Karpas-422 (cell line): ENCODE measurements at regions not wholly inside any gene's neighbourhood (a gene's known extent, or its start where the extent isn't known, plus 50 kb on each side); places are given as distances from the start of the nearest gene placed in this dataset.

ENCODE experiments used
- DNase-seq: peaks from one replicate; pipeline ENCODE4 v3.0.0-alpha.2; 2015
- H2AFZ ChIP-seq: fragments of 200-600 bp; sonication (generic); 2 replicates; pipeline ENCODE4 v1.6.1; 2014; ENCODE audit warnings: antibody characterized with exemption, low read length, mixed read lengths
- H3K27ac ChIP-seq: fragments of 200-600 bp; sonication (generic); 2 replicates; pipeline ENCODE4 v1.5.1; 2014; ENCODE audit warnings: mild to moderate bottlenecking, low read length, moderate library complexity
- H3K27me3 ChIP-seq: fragments of 200-600 bp; sonication (generic); 2 replicates; pipeline ENCODE4 v1.6.1; 2014; ENCODE audit warnings: low read length, mixed read lengths
- H3K36me3 ChIP-seq: fragments of 200-600 bp; sonication (generic); 2 replicates; pipeline ENCODE4 v1.6.1; 2014; ENCODE audit warnings: low read length, mixed read lengths; ENCODE audit not compliant: insufficient read depth
- H3K4me1 ChIP-seq: fragments of 200-600 bp; sonication (generic); 2 replicates; pipeline ENCODE4 v1.6.1; 2014; ENCODE audit warnings: mild to moderate bottlenecking, low read length, mixed read lengths
- H3K4me2 ChIP-seq: fragments of 200-600 bp; sonication (generic); 2 replicates; pipeline ENCODE4 v1.6.1; 2014; ENCODE audit warnings: low read length, low read depth, mild to moderate bottlenecking; ENCODE audit not compliant: poor library complexity, severe bottlenecking
- H3K4me3 ChIP-seq: fragments of 200-600 bp; sonication (generic); 2 replicates; pipeline ENCODE4 v1.5.1; 2014; ENCODE audit warnings: mild to moderate bottlenecking, antibody characterized with exemption, low read length, mixed read lengths
- H3K79me2 ChIP-seq: fragments of 200-600 bp; sonication (generic); 2 replicates; pipeline ENCODE4 v1.6.1; 2014; ENCODE audit warnings: mild to moderate bottlenecking, low read length, mixed read lengths
- H3K9ac ChIP-seq: fragments of 200-600 bp; sonication (generic); 2 replicates; pipeline ENCODE4 v1.6.0; 2014; ENCODE audit warnings: low read length
- H3K9me2 ChIP-seq: fragments of 200-600 bp; sonication (generic), shearing (Covaris generic); replicated peaks from 2 replicates; pipeline ENCODE4 v1.6.0; 2014; ENCODE audit warnings: mild to moderate bottlenecking, low read length, moderate library complexity; ENCODE audit not compliant: insufficient read depth
- H3K9me3 ChIP-seq: fragments of 300-700, 200-600 bp; sonication (generic); 2 replicates; pipeline ENCODE4 v1.6.1; 2014; ENCODE audit warnings: low read length, mixed read lengths
- H4K20me1 ChIP-seq: fragments of 200-600 bp; sonication (generic); 2 replicates; pipeline ENCODE4 v1.6.1; 2014; ENCODE audit warnings: mild to moderate bottlenecking, antibody characterized with exemption, low read length, low read depth; ENCODE audit not compliant: insufficient read depth

- H4K20me1 ChIP-seq: no peaks in the 10 kb centered on the region
- H3K4me3 ChIP-seq: no peak overlapping the region
- H2AFZ ChIP-seq: no peak overlapping the region
- no peak overlapping the region for H3K9ac ChIP-seq
- H3K4me1 ChIP-seq: no peaks in the 10 kb centered on the region
- H3K4me2 ChIP-seq: no peak overlapping the region
- no peaks in the 10 kb centered on the region for H3K9me3 ChIP-seq
- no peaks in the 10 kb centered on the region for H3K27me3 ChIP-seq
- H3K79me2 ChIP-seq: no peaks in the 10 kb centered on the region
- H3K36me3 ChIP-seq: no peaks in the 10 kb centered on the region
- DNase-seq: no peak
- H3K27ac ChIP-seq: no peak overlapping the region
- H3K9me2 ChIP-seq: no peaks in the 10 kb centered on the region
These were observed 252.2 kb downstream of the PIK3R1 start for GRCh38 chr5:68467794-68468193.

- Histone ChIP-seq H3K79me2 (no peaks in the 10 kb centered on the region), H3K27ac (no peak overlapping the region), H3K4me3 (no peak overlapping the region), H3K9me2 (no peaks in the 10 kb centered on the region), H4K20me1 (no peaks in the 10 kb centered on the region), H2AFZ (no peak overlapping the region), H3K9me3 (no peaks in the 10 kb centered on the region), H3K4me1 (no peaks in the 10 kb centered on the region), H3K4me2 (no peak overlapping the region), H3K36me3 (no peaks in the 10 kb centered on the region), H3K9ac (no peak overlapping the region), H3K27me3 (no peaks in the 10 kb centered on the region)
- DNase-seq: no peak
These were observed 252.8 kb downstream of the PIK3R1 start for GRCh38 chr5:68468322-68468721.

- no peak overlapping the region for H2AFZ ChIP-seq
- no peaks in the 10 kb centered on the region for H3K4me1 ChIP-seq
- H4K20me1 ChIP-seq: no peaks in the 10 kb centered on the region
- H3K9me2 ChIP-seq: no peaks in the 10 kb centered on the region
- no peak overlapping the region for H3K4me2 ChIP-seq
- no peak overlapping the region for H3K4me3 ChIP-seq
- no peaks in the 10 kb centered on the region for H3K36me3 ChIP-seq
- no peaks in the 10 kb centered on the region for H3K9me3 ChIP-seq
- H3K9ac ChIP-seq: no peak overlapping the region
- no peak for DNase-seq
- H3K27me3 ChIP-seq: no peaks in the 10 kb centered on the region
- no peak overlapping the region for H3K27ac ChIP-seq
- no peaks in the 10 kb centered on the region for H3K79me2 ChIP-seq
These were observed 260.0 kb downstream of the PIK3R1 start for GRCh38 chr5:68475476-68475983.

GRCh38 chr5:68476854-68477253, 261.3 kb downstream of the PIK3R1 start:
- Histone ChIP-seq H3K79me2 (no peaks in the 10 kb centered on the region), H4K20me1 (no peaks in the 10 kb centered on the region), H3K9ac (no peak overlapping the region), H3K27me3 (no peaks in the 10 kb centered on the region), H3K4me2 (no peak overlapping the region), H3K4me1 (no peaks in the 10 kb centered on the region), H3K9me2 (no peaks in the 10 kb centered on the region), H3K36me3 (no peaks in the 10 kb centered on the region), H3K4me3 (no peak overlapping the region), H3K9me3 (no peaks in the 10 kb centered on the region), H3K27ac (no peak overlapping the region), H2AFZ (no peak overlapping the region)
- no peak for DNase-seq

GRCh38 chr5:68478301-68479095, 262.9 kb downstream of the PIK3R1 start:
- Histone ChIP-seq H3K27ac (no peak overlapping the region), H3K9me3 (no peaks in the 10 kb centered on the region), H4K20me1 (no peaks in the 10 kb centered on the region), H3K9me2 (no peaks in the 10 kb centered on the region), H3K4me2 (no peak overlapping the region), H3K79me2 (no peaks in the 10 kb centered on the region), H3K4me3 (no peak overlapping the region), H3K36me3 (no peaks in the 10 kb centered on the region), H2AFZ (no peak overlapping the region), H3K4me1 (no peaks in the 10 kb centered on the region), H3K9ac (no peak overlapping the region), H3K27me3 (no peaks in the 10 kb centered on the region)
- DNase-seq: no peak

- Histone ChIP-seq H3K9me2 (no peaks in the 10 kb centered on the region), H3K4me1 (no peaks in the 10 kb centered on the region)
These were observed 264.0 kb downstream of the PIK3R1 start for GRCh38 chr5:68479524-68479923.

GRCh38 chr5:68480335-68480940, 264.9 kb downstream of the PIK3R1 start:
- no peak overlapping the region for H3K9ac ChIP-seq
- no peaks in the 10 kb centered on the region for H3K4me1 ChIP-seq
- no peaks in the 10 kb centered on the region for H3K9me2 ChIP-seq
- H3K79me2 ChIP-seq: no peaks in the 10 kb centered on the region
- no peak for DNase-seq
- no peak overlapping the region for H3K4me2 ChIP-seq
- H3K9me3 ChIP-seq: no peaks in the 10 kb centered on the region
- H4K20me1 ChIP-seq: no peaks in the 10 kb centered on the region
- no peak overlapping the region for H3K4me3 ChIP-seq
- H3K36me3 ChIP-seq: no peaks in the 10 kb centered on the region
- no peak overlapping the region for H3K27ac ChIP-seq
- no peaks in the 10 kb centered on the region for H3K27me3 ChIP-seq
- no peak overlapping the region for H2AFZ ChIP-seq

More at GRCh38 chr5:68479524-68479923, 264.0 kb downstream of the PIK3R1 start:
- Histone ChIP-seq H3K4me2 (no peak overlapping the region), H4K20me1 (no peaks in the 10 kb centered on the region), H3K36me3 (no peaks in the 10 kb centered on the region), H3K9ac (no peak overlapping the region), H3K79me2 (no peaks in the 10 kb centered on the region), H2AFZ (no peak overlapping the region), H3K4me3 (no peak overlapping the region), H3K27ac (no peak overlapping the region), H3K9me3 (no peaks in the 10 kb centered on the region), H3K27me3 (no peaks in the 10 kb centered on the region)
- DNase-seq: no peak

GRCh38 chr5:68482199-68482598, 266.6 kb downstream of the PIK3R1 start:
- H3K4me2 ChIP-seq: no peak overlapping the region

More at GRCh38 chr5:68482199-68482598, 266.6 kb downstream of the PIK3R1 start:
- Histone ChIP-seq H2AFZ (no peak overlapping the region), H4K20me1 (no peaks in the 10 kb centered on the region), H3K4me1 (no peaks in the 10 kb centered on the region), H3K27ac (no peak overlapping the region), H3K79me2 (no peaks in the 10 kb centered on the region), H3K9me2 (no peaks in the 10 kb centered on the region), H3K9ac (no peak overlapping the region), H3K36me3 (no peaks in the 10 kb centered on the region), H3K4me3 (no peak overlapping the region), H3K27me3 (no peaks in the 10 kb centered on the region), H3K9me3 (no peaks in the 10 kb centered on the region)
- no peak for DNase-seq
